Retinal pigment epithelial cell (primary cell): ENCODE measurements at regions not wholly inside any gene's neighbourhood (a gene's known extent, or its start where the extent isn't known, plus 50 kb on each side); places are given as distances from the start of the nearest gene placed in this dataset.

ENCODE experiments used
- DNase-seq: peaks from one replicate; pipeline ENCODE4 v3.0.0-alpha.2; 2010; ENCODE audit warnings: low read depth
- H3K4me3 ChIP-seq: 2 replicates; pipeline ENCODE4 v1.5.1; 2011; ENCODE audit warnings: mild to moderate bottlenecking, low read length, control low read depth, moderate library complexity
- CTCF ChIP-seq: conservative IDR thresholded peaks from 2 replicates; pipeline ENCODE4 v1.5.1; 2011; ENCODE audit warnings: low read depth, low read length, control low read depth, inconsistent platforms

DNA sequence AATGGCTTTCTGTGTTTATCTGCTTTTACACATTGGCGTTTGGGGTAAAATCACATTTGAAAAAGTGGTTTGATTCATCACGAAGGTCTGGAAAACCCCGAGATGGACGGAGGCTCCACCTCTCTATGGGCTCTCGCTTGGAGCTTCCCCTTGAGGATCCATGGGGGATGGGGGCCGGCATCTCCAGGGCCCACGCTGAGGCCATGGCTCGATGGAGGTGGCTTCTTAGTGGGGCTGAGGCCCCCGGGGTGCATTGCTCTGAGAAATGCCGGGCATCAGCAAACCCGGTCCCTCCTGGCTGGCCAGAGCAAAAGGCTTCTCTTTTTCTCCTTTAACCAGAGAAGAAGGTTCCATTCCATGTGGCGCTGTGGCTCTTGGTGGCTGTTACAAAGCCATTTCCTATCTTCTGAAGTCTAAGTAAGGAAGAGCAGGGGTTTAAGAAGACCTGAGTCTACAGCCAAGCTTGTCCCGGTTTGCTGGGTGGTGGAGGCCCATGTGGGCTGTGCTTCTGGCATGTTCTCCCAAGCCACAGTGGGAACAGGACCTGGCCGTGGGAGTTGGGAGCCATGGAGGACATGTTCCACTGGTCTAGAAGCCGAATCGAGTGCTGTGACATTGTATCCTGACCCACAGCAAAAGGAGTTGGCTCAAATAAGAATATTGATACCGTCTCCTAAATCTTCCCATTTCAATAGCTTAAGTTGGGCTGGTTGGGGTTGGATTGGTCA is 243.5 kb upstream of the PITRM1 start:
- no peak overlapping the region for H3K4me3 ChIP-seq
- DNase-seq, result no peak
- no peak for TF ChIP-seq CTCF

GRCh38 chr10:3415038-3415736 is 242.6 kb upstream of the PITRM1 start:
- H3K4me3 ChIP-seq, result no peak overlapping the region
- no peak for DNase-seq
- no peak for TF ChIP-seq CTCF

DNA sequence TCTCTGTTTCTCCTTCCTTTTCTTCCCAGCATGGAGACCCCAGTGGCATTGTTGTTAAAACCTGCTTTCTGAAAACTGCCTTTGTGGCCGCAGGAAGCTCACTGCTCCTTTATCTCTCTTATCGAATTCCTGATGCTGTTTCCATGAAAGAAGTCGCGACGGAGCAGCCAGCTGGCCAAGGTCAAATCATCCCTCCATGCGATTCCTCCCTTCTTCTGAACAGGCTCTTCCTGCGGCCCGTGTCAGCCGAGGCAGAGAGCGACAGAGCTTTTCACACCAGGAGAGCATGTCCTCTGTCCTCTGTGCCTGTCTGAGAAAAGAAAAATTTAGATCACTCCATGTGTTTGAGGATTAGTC is 242.1 kb upstream of the PITRM1 start:
- DNase-seq, result no peak
- TF ChIP-seq CTCF, result no peak
- no peak overlapping the region for H3K4me3 ChIP-seq

DNA sequence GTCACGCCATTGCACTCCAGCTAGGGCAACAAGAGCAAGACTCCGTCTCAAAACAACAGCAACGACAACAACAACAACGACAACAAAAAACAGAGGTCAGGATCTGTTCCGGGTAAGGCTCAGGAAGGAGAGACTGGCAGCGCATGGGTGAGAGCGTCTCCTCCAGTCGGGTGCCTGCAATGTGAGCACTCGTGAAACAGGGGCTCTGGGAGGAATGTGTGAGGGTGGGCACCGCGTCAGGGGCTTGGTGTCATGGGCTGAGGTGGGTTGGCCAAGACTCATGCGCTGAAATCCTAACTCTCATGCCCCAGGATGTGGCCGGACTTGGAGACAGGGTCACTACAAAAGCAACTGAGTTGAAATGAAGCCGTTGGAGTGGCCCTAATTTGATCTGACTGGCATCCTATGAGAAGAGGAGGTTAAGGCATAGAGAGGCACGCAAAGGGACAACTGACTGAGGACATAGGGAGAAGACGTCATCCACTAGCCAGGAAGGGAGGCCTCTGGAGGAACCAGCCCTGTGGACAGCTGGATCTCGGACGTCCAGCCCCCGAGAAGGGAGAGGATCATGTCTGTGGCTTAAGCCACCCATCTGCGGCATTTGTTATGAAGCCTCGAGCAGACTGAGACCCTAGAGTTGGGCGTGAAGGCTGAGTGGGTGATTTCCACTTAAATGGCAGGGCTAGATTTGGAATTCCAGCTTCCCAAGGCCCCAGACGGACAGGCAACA is 241.5 kb upstream of the PITRM1 start:
- TF ChIP-seq CTCF, result no peak
- DNase-seq, result no peak
- no peak overlapping the region for H3K4me3 ChIP-seq

- H3K4me3 ChIP-seq, result no peak overlapping the region
- TF ChIP-seq CTCF, result no peak
These were observed 240.1 kb upstream of the PITRM1 start for GRCh38 chr10:3412646-3413045.

GRCh38 chr10:3412071-3412582 is 239.5 kb upstream of the PITRM1 start:
- DNase-seq, result no peak
- H3K4me3 ChIP-seq, result no peak overlapping the region
- TF ChIP-seq CTCF, result no peak

More at GRCh38 chr10:3412646-3413045, 240.1 kb upstream of the PITRM1 start:
- DNase-seq, result no peak
